Kidney (tissue), 13 donors: ENCODE measurements at regions not wholly inside any gene's neighbourhood (a gene's known extent, or its start where the extent isn't known, plus 50 kb on each side); places are given as distances from the start of the nearest gene placed in this dataset.
A peak's percentile ranks its signal among the peaks of the same experiment; 100 is the strongest.

Experiments used
- DNase-seq, 5 donors: peaks; one replicate each; pipeline ENCODE4 v3.0.0-alpha.2; 2013 to 2020
- FAIRE-seq: peaks from 2 replicates; lab custom pipeline; 2012; peaks lifted over from hg19 to GRCh38; lab: Jason Lieb, UNC
- H3K27ac ChIP-seq, 2 donors: one replicate each; pipeline ENCODE4 v1.7.0; 2013; ENCODE audit warnings: low read depth in 2 of 2, low read length in 2 of 2, inconsistent platforms in 1 of 2
- H3K27me3 ChIP-seq: one replicate; pipeline ENCODE4 v1.7.1; 2013; ENCODE audit warnings: low read length, inconsistent platforms; ENCODE audit not compliant: control insufficient read depth, insufficient read depth
- H3K36me3 ChIP-seq, 3 donors: one replicate each; pipeline versions ENCODE4 v1.7.0 to v1.7.1; 2013; ENCODE audit warnings: low read length in 3 of 3, control low read depth in 1 of 3, inconsistent platforms in 1 of 3; ENCODE audit not compliant: insufficient read depth in 3 of 3, control insufficient read depth in 2 of 3
- H3K4me1 ChIP-seq, 3 donors: one replicate each; pipeline versions ENCODE4 v1.7.0 to v1.7.1; 2013; ENCODE audit warnings: low read length in 3 of 3, inconsistent platforms in 1 of 3, low read depth in 1 of 3; ENCODE audit not compliant: control insufficient read depth in 2 of 3, insufficient read depth in 2 of 3
- H3K4me3 ChIP-seq, 3 donors: one replicate each; pipeline versions ENCODE4 v1.7.0 to v1.8.1; 2013; ENCODE audit warnings: low read length in 3 of 3, control low read depth in 1 of 3, inconsistent platforms in 1 of 3
- H3K9ac ChIP-seq, 3 donors: one replicate each; pipeline versions ENCODE4 v1.7.0 to v1.7.1; 2013; ENCODE audit warnings: low read length in 3 of 3, control low read depth in 1 of 3, inconsistent platforms in 1 of 3
- H3K9me3 ChIP-seq, 3 donors: one replicate each; pipeline versions ENCODE4 v1.7.0 to v1.7.1; 2013; ENCODE audit warnings: low read length in 3 of 3, control low read depth in 1 of 3, inconsistent platforms in 1 of 3; ENCODE audit not compliant: control insufficient read depth in 2 of 3, insufficient read depth in 1 of 3
- CTCF ChIP-seq: IDR thresholded peaks from 3 replicates; pipeline ENCODE4 v1.5.1; 2012; ENCODE audit warnings: mild to moderate bottlenecking, moderate library complexity, borderline replicate concordance; ENCODE audit not compliant: insufficient read depth; ENCODE audit errors: extremely low read depth
- intact Hi-C: fragments of 100-400 bp; cut with DNase I; formaldehyde crosslinking; loops from one replicate; pipeline ENCODE4 v1.11.1; 2022
- donor health status: control.
- donor health status: control.
- donor health status: control.
- donor health status: control.
- donor health status: control.
- donor health status: DM: yes; HTN: yes; CAD: no.
- donor health status: Normal renal cell carcinoma (clear cell type).

GRCh38 chr6:9178071-9178470, 742.7 kb upstream of the SLC35B3 start:
- TF ChIP-seq CTCF = no peak
- Histone ChIP-seq H3K27me3 (no peaks in the 10 kb centered on the region), H3K36me3 (no peaks in the 10 kb centered on the region), H3K4me1 (no peaks in the 10 kb centered on the region), H3K9ac (no peak overlapping the region), H3K27ac (no peak overlapping the region), H3K9me3 (peaks cover 0 to 3% (median 0%) of the 10 kb centered on the region in 3 donors), H3K4me3 (no peak overlapping the region)
- no peak for FAIRE-seq
- intact Hi-C loops = no loop called here
- DNase-seq = peak in 2 of 5 donors; percentile 56 to 67

GRCh38 chr6:9173229-9173628, 737.9 kb upstream of the SLC35B3 start:
- no peaks in the 10 kb centered on the region for H3K36me3 ChIP-seq
- no peak overlapping the region for H3K27ac ChIP-seq
- H3K4me3 ChIP-seq = no peak overlapping the region
- FAIRE-seq (no peak), DNase-seq (no peak)
- no peaks in the 10 kb centered on the region for H3K4me1 ChIP-seq
- intact Hi-C loops = no loop called here
- H3K27me3 ChIP-seq = no peaks in the 10 kb centered on the region
- TF ChIP-seq CTCF = no peak
- no peak overlapping the region for H3K9ac ChIP-seq
- H3K9me3 ChIP-seq = peaks cover 0 to 3% (median 0%) of the 10 kb centered on the region in 3 donors

GRCh38 chr6:9172096-9172495, 736.8 kb upstream of the SLC35B3 start:
- TF ChIP-seq CTCF = no peak
- Histone ChIP-seq H3K4me1 (no peaks in the 10 kb centered on the region), H3K27ac (no peak overlapping the region), H3K4me3 (no peak overlapping the region), H3K9ac (no peak overlapping the region), H3K9me3 (peaks cover 0 to 3% (median 0%) of the 10 kb centered on the region in 3 donors), H3K36me3 (no peaks in the 10 kb centered on the region), H3K27me3 (no peaks in the 10 kb centered on the region)
- peak in 2 of 5 donors; percentile 11 to 43 for DNase-seq
- FAIRE-seq = no peak
- intact Hi-C loops = no loop called here

- intact Hi-C loops = no loop called here
- Histone ChIP-seq H3K36me3 (no peaks in the 10 kb centered on the region), H3K9me3 (peaks cover 0 to 5% (median 3%) of the 10 kb centered on the region in 3 donors), H3K4me1 (no peaks in the 10 kb centered on the region), H3K4me3 (no peak overlapping the region), H3K27ac (no peak overlapping the region), H3K27me3 (no peaks in the 10 kb centered on the region), H3K9ac (no peak overlapping the region)
- TF ChIP-seq CTCF = no peak
- FAIRE-seq (no peak), DNase-seq (no peak)
Measured at GRCh38 chr6:9168669-9169068, 733.3 kb upstream of the SLC35B3 start.
